ENCODE measurements at regions not wholly inside any gene's neighbourhood (a gene's known extent, or its start where the extent isn't known, plus 50 kb on each side); places are given as distances from the start of the nearest gene placed in this dataset.

- H3K4me1 ChIP-seq: no peaks in the 10 kb centered on the region
- H3K36me3 ChIP-seq: no peaks in the 10 kb centered on the region
- ATAC-seq: no peak
- intact Hi-C loops (cut with DNase I): no loop called here
- H3K27ac ChIP-seq: no peak overlapping the region
- H3K4me3 ChIP-seq: no peak overlapping the region
- TF ChIP-seq, protein P1, sequence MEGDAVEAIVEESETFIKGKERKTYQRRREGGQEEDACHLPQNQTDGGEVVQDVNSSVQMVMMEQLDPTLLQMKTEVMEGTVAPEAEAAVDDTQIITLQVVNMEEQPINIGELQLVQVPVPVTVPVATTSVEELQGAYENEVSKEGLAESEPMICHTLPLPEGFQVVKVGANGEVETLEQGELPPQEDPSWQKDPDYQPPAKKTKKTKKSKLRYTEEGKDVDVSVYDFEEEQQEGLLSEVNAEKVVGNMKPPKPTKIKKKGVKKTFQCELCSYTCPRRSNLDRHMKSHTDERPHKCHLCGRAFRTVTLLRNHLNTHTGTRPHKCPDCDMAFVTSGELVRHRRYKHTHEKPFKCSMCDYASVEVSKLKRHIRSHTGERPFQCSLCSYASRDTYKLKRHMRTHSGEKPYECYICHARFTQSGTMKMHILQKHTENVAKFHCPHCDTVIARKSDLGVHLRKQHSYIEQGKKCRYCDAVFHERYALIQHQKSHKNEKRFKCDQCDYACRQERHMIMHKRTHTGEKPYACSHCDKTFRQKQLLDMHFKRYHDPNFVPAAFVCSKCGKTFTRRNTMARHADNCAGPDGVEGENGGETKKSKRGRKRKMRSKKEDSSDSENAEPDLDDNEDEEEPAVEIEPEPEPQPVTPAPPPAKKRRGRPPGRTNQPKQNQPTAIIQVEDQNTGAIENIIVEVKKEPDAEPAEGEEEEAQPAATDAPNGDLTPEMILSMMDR (IDR thresholded peaks at IDR 0.05): no peak
- DNase-seq: no peak
- no peaks in the 10 kb centered on the region for H3K27me3 ChIP-seq (ENCODE audit: low read depth)
- H3K9me3 ChIP-seq: no peaks in the 10 kb centered on the region
These were observed 370.5 kb upstream of the HS3ST1 start for GRCh38 chr4:11799196-11799595.

GRCh38 chr4:11791797-11792196 is 363.1 kb upstream of the HS3ST1 start:
- DNase-seq: no peak
- no peaks in the 10 kb centered on the region for H3K27me3 ChIP-seq (ENCODE audit: low read depth)
- H3K4me3 ChIP-seq: no peak overlapping the region
- TF ChIP-seq, protein P1 (IDR thresholded peaks at IDR 0.05): no peak
- no peaks in the 10 kb centered on the region for H3K4me1 ChIP-seq
- intact Hi-C loops (cut with DNase I): no loop called here
- no peaks in the 10 kb centered on the region for H3K36me3 ChIP-seq
- no peak for ATAC-seq
- no peaks in the 10 kb centered on the region for H3K9me3 ChIP-seq
- H3K27ac ChIP-seq: no peak overlapping the region

GRCh38 chr4:11790230-11790629 is 361.5 kb upstream of the HS3ST1 start:
- intact Hi-C loops (cut with DNase I): no loop called here
- TF ChIP-seq, protein P1 (IDR thresholded peaks at IDR 0.05): no peak
- Histone ChIP-seq H3K4me1 (no peaks in the 10 kb centered on the region), H3K27me3 (ENCODE audit: low read depth) (no peaks in the 10 kb centered on the region), H3K9me3 (no peaks in the 10 kb centered on the region), H3K27ac (no peak overlapping the region), H3K36me3 (no peaks in the 10 kb centered on the region), H3K4me3 (no peak overlapping the region)
- no peak for ATAC-seq
- DNase-seq: no peak

GRCh38 chr4:11783588-11783987 is 354.9 kb upstream of the HS3ST1 start:
- H3K4me3 ChIP-seq: no peak overlapping the region
- ATAC-seq (no peak), DNase-seq (no peak)
- no peaks in the 10 kb centered on the region for H3K36me3 ChIP-seq
- H3K27me3 ChIP-seq (ENCODE audit: low read depth): no peaks in the 10 kb centered on the region
- no peak overlapping the region for H3K27ac ChIP-seq
- intact Hi-C loops (cut with DNase I): no loop called here
- no peaks in the 10 kb centered on the region for H3K4me1 ChIP-seq
- TF ChIP-seq, protein P1 (IDR thresholded peaks at IDR 0.05): no peak
- H3K9me3 ChIP-seq: no peaks in the 10 kb centered on the region

DNA sequence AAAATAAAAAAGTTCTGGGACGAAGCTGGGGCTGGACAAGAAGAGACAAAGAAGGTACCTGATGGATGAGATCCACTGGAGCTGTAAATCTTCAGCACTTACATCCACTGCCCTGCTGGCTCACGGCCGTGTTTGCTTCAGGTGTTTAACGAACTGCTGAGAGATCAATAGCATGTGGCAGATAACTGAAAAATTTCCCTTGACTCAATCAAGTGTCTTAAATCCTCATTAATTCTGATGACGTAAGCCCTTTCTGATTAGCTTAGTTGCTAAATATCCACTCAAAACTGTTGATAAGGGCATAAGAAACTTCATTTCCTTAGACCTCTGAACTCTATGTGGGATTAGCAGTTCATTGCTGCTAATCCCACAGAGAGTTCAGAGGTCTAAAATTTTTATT is 354.2 kb upstream of the HS3ST1 start:
- no peak for DNase-seq
- Histone ChIP-seq H3K9me3 (no peaks in the 10 kb centered on the region), H3K4me3 (no peak overlapping the region), H3K27ac (no peak overlapping the region), H3K27me3 (ENCODE audit: low read depth) (no peaks in the 10 kb centered on the region), H3K4me1 (no peaks in the 10 kb centered on the region), H3K36me3 (no peaks in the 10 kb centered on the region)
- TF ChIP-seq, protein P1 (IDR thresholded peaks at IDR 0.05): no peak
- ATAC-seq: no peak
- intact Hi-C loops (cut with DNase I): no loop called here

GRCh38 chr4:11777447-11777846 is 348.8 kb upstream of the HS3ST1 start:
- intact Hi-C loops (cut with DNase I): no loop called here
- Histone ChIP-seq H3K27me3 (ENCODE audit: low read depth) (no peaks in the 10 kb centered on the region), H3K27ac (no peak overlapping the region), H3K4me1 (no peaks in the 10 kb centered on the region), H3K36me3 (no peaks in the 10 kb centered on the region), H3K9me3 (no peaks in the 10 kb centered on the region), H3K4me3 (no peak overlapping the region)
- ATAC-seq: no peak
- TF ChIP-seq, protein P1 (IDR thresholded peaks at IDR 0.05): no peak
- DNase-seq: no peak

All from lower lobe of right lung (tissue), 2 donors.